ENCODE measurements at regions not wholly inside any gene's neighbourhood (a gene's known extent, or its start where the extent isn't known, plus 50 kb on each side); places are given as distances from the start of the nearest gene placed in this dataset.

DNA sequence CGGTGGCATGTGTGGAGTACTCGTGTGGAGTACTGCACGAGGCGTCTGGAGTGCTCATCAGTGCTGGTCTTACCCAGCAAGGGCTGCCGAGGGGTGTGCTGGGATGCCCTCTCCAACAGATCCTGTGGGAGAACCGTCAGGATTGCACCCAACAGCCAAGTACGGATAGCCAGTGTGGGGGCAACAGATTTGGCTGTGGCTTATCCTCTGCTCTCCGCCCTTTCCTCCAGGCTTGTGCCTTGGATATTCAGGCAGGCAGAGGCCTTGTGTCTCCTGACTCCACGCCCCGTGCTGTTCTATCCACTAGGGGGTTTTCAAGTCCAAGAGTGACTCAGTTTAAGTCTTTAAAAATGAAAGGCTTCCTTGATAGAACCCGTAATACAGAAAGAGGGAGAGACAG lies 321.0 kb upstream of the HS6ST1 start:
- Histone ChIP-seq H3F3A (ENCODE audit: insufficient read depth, low read length) (no peaks in the 10 kb centered on the region), H3K4me1 (ENCODE audit: low read length) (no peaks in the 10 kb centered on the region), H3K9ac (ENCODE audit: low read length) (no peak overlapping the region), H2AFZ (ENCODE audit: low read length) (no peak overlapping the region), H3K79me2 (ENCODE audit: low read length) (no peaks in the 10 kb centered on the region), H3K4me2 (ENCODE audit: low read depth, low read length) (no peak overlapping the region), H4K20me1 (ENCODE audit: insufficient read depth, low read length) (no peaks in the 10 kb centered on the region), H3K27ac (ENCODE audit: low read length) (no peak overlapping the region), H3K9me2 (replicated peaks; ENCODE audit: insufficient read depth, low read length) (no peaks in the 10 kb centered on the region), H3K36me3 (replicated peaks; ENCODE audit: insufficient read depth, low read length) (no peaks in the 10 kb centered on the region), H3K27me3 (replicated peaks; ENCODE audit: insufficient read depth, low read length) (no peaks in the 10 kb centered on the region), H3K9me3 (replicated peaks; ENCODE audit: insufficient read depth, low read length) (no peaks in the 10 kb centered on the region), H3K4me3 (ENCODE audit: low read length) (no peak overlapping the region)
- DNase-seq, result no peak
- TF ChIP-seq EZH2 (optimal IDR thresholded peaks at IDR 0.05; ENCODE audit: low read depth, low read length) (no peak), EZH2phosphoT487 (IDR thresholded peaks at IDR 0.05; ENCODE audit: low read length) (no peak)
- TF ChIP-seq, protein P1, sequence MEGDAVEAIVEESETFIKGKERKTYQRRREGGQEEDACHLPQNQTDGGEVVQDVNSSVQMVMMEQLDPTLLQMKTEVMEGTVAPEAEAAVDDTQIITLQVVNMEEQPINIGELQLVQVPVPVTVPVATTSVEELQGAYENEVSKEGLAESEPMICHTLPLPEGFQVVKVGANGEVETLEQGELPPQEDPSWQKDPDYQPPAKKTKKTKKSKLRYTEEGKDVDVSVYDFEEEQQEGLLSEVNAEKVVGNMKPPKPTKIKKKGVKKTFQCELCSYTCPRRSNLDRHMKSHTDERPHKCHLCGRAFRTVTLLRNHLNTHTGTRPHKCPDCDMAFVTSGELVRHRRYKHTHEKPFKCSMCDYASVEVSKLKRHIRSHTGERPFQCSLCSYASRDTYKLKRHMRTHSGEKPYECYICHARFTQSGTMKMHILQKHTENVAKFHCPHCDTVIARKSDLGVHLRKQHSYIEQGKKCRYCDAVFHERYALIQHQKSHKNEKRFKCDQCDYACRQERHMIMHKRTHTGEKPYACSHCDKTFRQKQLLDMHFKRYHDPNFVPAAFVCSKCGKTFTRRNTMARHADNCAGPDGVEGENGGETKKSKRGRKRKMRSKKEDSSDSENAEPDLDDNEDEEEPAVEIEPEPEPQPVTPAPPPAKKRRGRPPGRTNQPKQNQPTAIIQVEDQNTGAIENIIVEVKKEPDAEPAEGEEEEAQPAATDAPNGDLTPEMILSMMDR (IDR thresholded peaks at IDR 0.05; ENCODE audit: low read length), result no peak

DNA sequence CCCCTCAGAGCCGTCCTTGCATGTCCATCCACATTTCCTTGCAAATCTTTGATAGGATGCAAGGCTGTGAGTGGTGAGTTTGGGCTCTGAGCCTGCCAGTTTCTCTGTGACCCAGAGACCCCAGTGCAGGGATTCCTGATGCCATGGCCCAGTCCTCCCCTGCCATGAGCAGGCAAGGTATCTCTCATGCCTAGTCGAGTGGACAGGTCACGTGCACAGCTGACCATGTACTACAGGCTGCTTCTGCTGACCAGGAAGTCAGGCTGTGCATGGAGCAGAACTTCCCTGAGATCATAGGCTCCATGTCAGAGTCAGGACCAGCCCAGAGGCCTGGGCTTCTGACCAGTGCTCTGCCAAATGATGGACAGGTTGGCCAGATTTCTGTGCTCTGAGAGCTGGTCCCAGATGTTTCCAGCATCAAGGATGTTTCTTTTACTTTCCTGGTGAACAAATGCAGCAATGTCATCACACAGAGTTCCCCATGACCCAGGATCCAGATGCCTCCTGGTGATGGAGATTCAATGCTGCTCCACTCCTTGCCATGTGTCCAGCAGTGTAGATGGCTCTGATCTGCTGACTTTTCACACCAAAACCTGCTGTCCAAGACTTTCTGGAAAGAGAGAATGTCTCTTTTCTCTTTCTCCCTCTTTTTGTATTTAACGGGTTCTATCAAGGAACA lies 321.6 kb upstream of the HS6ST1 start:
- no peak for DNase-seq
- no peak overlapping the region for H3K9ac ChIP-seq (ENCODE audit: low read length)
- no peaks in the 10 kb centered on the region for H3K79me2 ChIP-seq (ENCODE audit: low read length)
- no peaks in the 10 kb centered on the region for H3K9me2 ChIP-seq (replicated peaks; ENCODE audit: insufficient read depth, low read length)
- H3K4me2 ChIP-seq (ENCODE audit: low read depth, low read length), result no peak overlapping the region
- no peaks in the 10 kb centered on the region for H3K36me3 ChIP-seq (replicated peaks; ENCODE audit: insufficient read depth, low read length)
- H3K9me3 ChIP-seq (replicated peaks; ENCODE audit: insufficient read depth, low read length), result no peaks in the 10 kb centered on the region
- no peaks in the 10 kb centered on the region for H4K20me1 ChIP-seq (ENCODE audit: insufficient read depth, low read length)
- H3K27me3 ChIP-seq (replicated peaks; ENCODE audit: insufficient read depth, low read length), result no peaks in the 10 kb centered on the region
- no peak overlapping the region for H3K27ac ChIP-seq (ENCODE audit: low read length)
- H3K4me1 ChIP-seq (ENCODE audit: low read length), result no peaks in the 10 kb centered on the region
- H3K4me3 ChIP-seq (ENCODE audit: low read length), result no peak overlapping the region
- TF ChIP-seq EZH2 (optimal IDR thresholded peaks at IDR 0.05; ENCODE audit: low read depth, low read length) (no peak), EZH2phosphoT487 (IDR thresholded peaks at IDR 0.05; ENCODE audit: low read length) (no peak)
- TF ChIP-seq, protein P1 (IDR thresholded peaks at IDR 0.05; ENCODE audit: low read length), result no peak
- no peaks in the 10 kb centered on the region for H3F3A ChIP-seq (ENCODE audit: insufficient read depth, low read length)
- no peak overlapping the region for H2AFZ ChIP-seq (ENCODE audit: low read length)

DNA sequence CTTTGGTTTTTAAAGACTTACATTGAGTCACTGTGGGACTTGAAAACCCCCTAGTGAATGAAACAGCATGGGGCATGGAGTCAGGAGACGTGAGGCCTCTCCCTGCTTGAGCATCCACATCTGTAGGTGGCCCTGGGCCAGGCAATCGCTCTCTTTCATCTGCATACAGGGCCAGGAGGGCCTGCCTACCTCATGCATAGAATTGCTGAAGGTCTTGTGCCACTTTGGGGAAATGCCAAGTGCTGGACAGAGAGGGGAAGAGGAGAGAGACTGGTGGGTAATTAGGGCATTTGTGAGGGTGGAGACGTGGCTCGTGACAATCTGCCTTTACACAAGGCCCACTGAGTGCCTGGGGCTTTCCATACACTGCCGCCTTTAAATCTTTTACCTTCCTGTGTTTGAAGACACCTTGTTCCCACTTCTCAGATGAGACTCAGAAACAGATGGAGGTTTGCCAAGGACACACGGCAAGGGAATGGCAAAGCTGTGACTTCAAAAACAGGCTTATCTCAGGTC lies 322.2 kb upstream of the HS6ST1 start:
- Histone ChIP-seq H2AFZ (ENCODE audit: low read length) (no peak overlapping the region), H3K9me3 (replicated peaks; ENCODE audit: insufficient read depth, low read length) (no peaks in the 10 kb centered on the region), H3K4me3 (ENCODE audit: low read length) (no peak overlapping the region), H4K20me1 (ENCODE audit: insufficient read depth, low read length) (no peaks in the 10 kb centered on the region), H3K27me3 (replicated peaks; ENCODE audit: insufficient read depth, low read length) (no peaks in the 10 kb centered on the region), H3K4me1 (ENCODE audit: low read length) (no peaks in the 10 kb centered on the region), H3F3A (ENCODE audit: insufficient read depth, low read length) (no peaks in the 10 kb centered on the region), H3K27ac (ENCODE audit: low read length) (no peak overlapping the region), H3K79me2 (ENCODE audit: low read length) (no peaks in the 10 kb centered on the region), H3K36me3 (replicated peaks; ENCODE audit: insufficient read depth, low read length) (no peaks in the 10 kb centered on the region), H3K4me2 (ENCODE audit: low read depth, low read length) (no peak overlapping the region), H3K9ac (ENCODE audit: low read length) (no peak overlapping the region), H3K9me2 (replicated peaks; ENCODE audit: insufficient read depth, low read length) (no peaks in the 10 kb centered on the region)
- no peak for DNase-seq
- TF ChIP-seq EZH2phosphoT487 (IDR thresholded peaks at IDR 0.05; ENCODE audit: low read length), result no peak
- TF ChIP-seq, protein P1 (IDR thresholded peaks at IDR 0.05; ENCODE audit: low read length), result no peak
- TF ChIP-seq EZH2 (optimal IDR thresholded peaks at IDR 0.05; ENCODE audit: low read depth, low read length), result no peak
